Tibial nerve (tissue), 4 donors: ENCODE measurements at regions not wholly inside any gene's neighbourhood (a gene's known extent, or its start where the extent isn't known, plus 50 kb on each side); places are given as distances from the start of the nearest gene placed in this dataset.

ENCODE experiments used
- DNase-seq, 2 donors: peaks; one replicate each; pipeline ENCODE4 v3.0.0-alpha.2; 2019; ENCODE audit warnings: low spot score in 2 of 2
- H3K27ac ChIP-seq, 4 donors: fragments of 200-600 bp; sonication (generic) in 3 of 4; one replicate each; pipeline ENCODE4 v1.5.1; 2017 to 2019; ENCODE audit warnings: mild to moderate bottlenecking in 1 of 4
- H3K27me3 ChIP-seq, 2 donors: fragments of 200-600 bp; sonication (generic) in 1 of 2; one replicate each; pipeline versions ENCODE4 v1.5.1 to v1.6.0; 2017 to 2019
- H3K36me3 ChIP-seq, 3 donors: fragments of 200-600 bp; sonication (generic); one replicate each; pipeline ENCODE4 v1.5.1; 2018 to 2019
- H3K4me1 ChIP-seq, 4 donors: fragments of 200-600 bp; sonication (generic) in 3 of 4; one replicate each; pipeline ENCODE4 v1.5.1; 2017 to 2019
- H3K4me3 ChIP-seq, 4 donors: fragments of 200-600 bp; sonication (generic) in 3 of 4; one replicate each; pipeline ENCODE4 v1.5.1; 2017 to 2019; ENCODE audit warnings: mild to moderate bottlenecking in 1 of 4, moderate library complexity in 1 of 4
- H3K9me3 ChIP-seq, 4 donors: fragments of 200-600 bp; sonication (generic) in 3 of 4; one replicate each; pipeline ENCODE4 v1.5.1; 2017 to 2019
- EP300 ChIP-seq, 2 donors: sonication (generic); formaldehyde crosslinking; IDR thresholded peaks; one replicate each; pipeline ENCODE4 v1.6.1; 2017; ENCODE audit warnings: antibody characterized with exemption in 2 of 2, mild to moderate bottlenecking in 1 of 2
- POLR2A ChIP-seq, 2 donors: fragments of 450-650 bp; IDR thresholded peaks; one replicate each; pipeline ENCODE4 v1.6.1; 2017; ENCODE audit warnings: antibody characterized with exemption in 2 of 2, mild to moderate bottlenecking in 2 of 2, moderate library complexity in 2 of 2
- WGBS, 2 donors: methylation state at CpG; one replicate each; pipeline ENCODE4 v1.1.5; 2018; 5-methylcytosine and 5-hydroxymethylcytosine counted together
- TF ChIP-seq, protein P1 (sequence below), 5 experiments: fragments of 200-600 bp in 3 of 5; fragments of 450-650 bp in 2 of 5; sonication (generic) in 3 of 5; IDR thresholded peaks; one replicate each; pipeline ENCODE4 v1.5.1; 2016 to 2019; ENCODE audit warnings: antibody characterized with exemption in 5 of 5, mild to moderate bottlenecking in 3 of 5, moderate library complexity in 2 of 5

DNA sequence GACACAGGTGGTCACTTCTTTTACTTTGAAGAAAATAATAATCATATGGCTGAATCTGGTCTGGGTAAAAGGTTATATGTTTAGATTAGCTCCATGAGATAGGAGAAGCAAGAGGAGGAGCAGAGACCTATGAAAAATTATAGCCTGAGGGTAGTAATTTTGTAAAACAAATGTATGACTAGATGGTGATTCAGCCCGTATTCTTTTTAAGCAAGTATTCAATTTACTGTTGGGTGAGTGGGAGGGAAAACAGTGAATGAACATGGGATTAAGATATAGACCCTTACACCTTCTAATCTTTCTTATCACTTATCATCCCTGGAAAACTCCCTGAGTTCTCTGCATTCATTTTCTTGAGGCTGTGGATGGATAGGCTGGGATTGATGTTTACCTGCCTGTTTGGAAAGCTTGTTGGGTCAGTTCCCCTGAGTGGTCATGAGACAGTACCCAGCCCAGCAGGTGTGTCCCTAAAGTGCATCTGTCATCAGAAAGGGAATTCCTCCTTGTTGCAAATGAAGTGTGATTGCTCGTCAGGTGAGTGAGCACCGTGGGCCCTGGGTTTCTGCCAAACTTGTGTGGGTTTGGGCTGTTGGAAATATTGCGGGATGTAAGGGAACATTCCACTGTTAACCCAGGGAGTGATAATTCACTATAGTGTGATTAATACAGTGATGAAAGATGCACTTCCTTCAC lies 101.2 kb upstream of the GDNF start:
- no peak overlapping the region for H3K4me3 ChIP-seq
- 57 to 58% methylated on average over 4 of the region's 4 CpGs for WGBS, 2 donors

DNA sequence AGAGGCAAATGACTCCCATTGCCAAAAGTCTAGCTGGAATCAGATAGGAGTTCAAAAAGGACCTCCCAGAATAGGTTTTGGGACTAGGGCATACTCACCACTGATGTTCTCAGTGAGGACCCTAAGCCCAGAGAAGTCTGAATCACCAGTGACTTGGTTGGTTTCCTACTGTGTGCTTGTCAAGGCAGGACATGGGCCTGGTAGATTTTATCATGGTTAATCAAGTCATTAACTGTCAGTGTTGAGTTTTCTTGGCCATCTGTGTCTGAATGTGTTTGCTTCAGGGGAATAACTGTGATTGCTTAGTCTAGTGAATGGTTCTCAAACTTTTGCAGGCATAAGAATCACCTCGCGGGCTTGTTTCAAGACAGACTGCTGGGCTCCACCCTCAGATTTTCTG lies 99.0 kb upstream of the GDNF start:
- H3K4me1 ChIP-seq = no peaks in the 10 kb centered on the region
- no peak for DNase-seq
- H3K36me3 ChIP-seq = no peaks in the 10 kb centered on the region
- H3K27ac ChIP-seq = no peak overlapping the region
- TF ChIP-seq POLR2A (IDR thresholded peaks at IDR 0.05) = no peak
- no peak for TF ChIP-seq EP300 (IDR thresholded peaks at IDR 0.05)
- TF ChIP-seq, protein P1, sequence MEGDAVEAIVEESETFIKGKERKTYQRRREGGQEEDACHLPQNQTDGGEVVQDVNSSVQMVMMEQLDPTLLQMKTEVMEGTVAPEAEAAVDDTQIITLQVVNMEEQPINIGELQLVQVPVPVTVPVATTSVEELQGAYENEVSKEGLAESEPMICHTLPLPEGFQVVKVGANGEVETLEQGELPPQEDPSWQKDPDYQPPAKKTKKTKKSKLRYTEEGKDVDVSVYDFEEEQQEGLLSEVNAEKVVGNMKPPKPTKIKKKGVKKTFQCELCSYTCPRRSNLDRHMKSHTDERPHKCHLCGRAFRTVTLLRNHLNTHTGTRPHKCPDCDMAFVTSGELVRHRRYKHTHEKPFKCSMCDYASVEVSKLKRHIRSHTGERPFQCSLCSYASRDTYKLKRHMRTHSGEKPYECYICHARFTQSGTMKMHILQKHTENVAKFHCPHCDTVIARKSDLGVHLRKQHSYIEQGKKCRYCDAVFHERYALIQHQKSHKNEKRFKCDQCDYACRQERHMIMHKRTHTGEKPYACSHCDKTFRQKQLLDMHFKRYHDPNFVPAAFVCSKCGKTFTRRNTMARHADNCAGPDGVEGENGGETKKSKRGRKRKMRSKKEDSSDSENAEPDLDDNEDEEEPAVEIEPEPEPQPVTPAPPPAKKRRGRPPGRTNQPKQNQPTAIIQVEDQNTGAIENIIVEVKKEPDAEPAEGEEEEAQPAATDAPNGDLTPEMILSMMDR (IDR thresholded peaks at IDR 0.05) = no peak
- WGBS, 2 donors = 80 to 89% methylated on average over 2 of the region's 2 CpGs
- no peaks in the 10 kb centered on the region for H3K27me3 ChIP-seq
- no peak overlapping the region for H3K4me3 ChIP-seq
- peaks cover 0 to 9% (median 0%) of the 10 kb centered on the region in 4 donors for H3K9me3 ChIP-seq

More for the DNA sequence above, 101.2 kb upstream of the GDNF start:
- Histone ChIP-seq H3K36me3 (no peaks in the 10 kb centered on the region), H3K4me1 (no peaks in the 10 kb centered on the region), H3K9me3 (peaks cover 0 to 8% (median 0%) of the 10 kb centered on the region in 4 donors), H3K27ac (no peak overlapping the region), H3K27me3 (no peaks in the 10 kb centered on the region)
- TF ChIP-seq, protein P1 (IDR thresholded peaks at IDR 0.05) = no peak
- no peak for TF ChIP-seq POLR2A (IDR thresholded peaks at IDR 0.05)
- no peak for TF ChIP-seq EP300 (IDR thresholded peaks at IDR 0.05)
- no peak for DNase-seq

DNA sequence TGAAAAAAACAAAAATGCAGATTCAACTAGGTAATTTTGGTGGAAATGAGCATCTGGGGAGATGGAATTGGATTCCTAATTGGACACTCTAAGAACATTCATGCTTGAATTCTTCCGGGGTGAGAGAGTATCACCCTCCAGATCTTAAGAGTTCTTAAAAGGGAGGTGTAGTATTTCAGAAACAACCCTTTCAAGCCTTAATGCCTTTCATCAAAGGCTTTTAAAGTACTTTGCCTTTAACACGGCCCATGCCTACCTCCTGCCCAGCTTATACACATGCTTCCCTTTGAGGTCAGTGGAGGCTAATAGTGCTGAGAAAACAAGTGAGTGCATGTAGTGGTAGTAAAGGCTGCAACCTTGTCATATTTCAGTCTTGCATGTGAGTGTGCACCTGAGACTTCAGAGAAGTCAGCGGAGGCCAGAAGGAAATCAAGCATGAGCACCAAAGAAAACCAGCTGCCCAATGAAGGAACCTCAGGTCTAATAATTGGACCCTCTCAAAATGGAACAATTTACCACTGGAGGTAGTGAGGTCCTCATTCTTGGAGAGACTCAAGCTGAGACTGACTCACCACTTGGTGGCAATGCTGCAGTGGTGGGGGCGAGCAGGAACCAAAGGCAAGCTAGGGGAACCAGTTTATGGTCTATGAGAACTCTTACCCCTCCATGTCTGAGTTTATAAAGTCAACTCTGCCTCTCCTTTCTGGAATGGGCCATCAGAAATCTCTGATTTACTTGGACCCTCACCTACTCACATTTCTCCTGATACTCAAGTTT lies 98.4 kb upstream of the GDNF start:
- WGBS, 2 donors = 51% methylated on average over 4 of the region's 4 CpGs
- TF ChIP-seq, protein P1 (IDR thresholded peaks at IDR 0.05) = no peak
- no peak for TF ChIP-seq EP300 (IDR thresholded peaks at IDR 0.05)
- no peak for TF ChIP-seq POLR2A (IDR thresholded peaks at IDR 0.05)
- Histone ChIP-seq H3K9me3 (peaks cover 0 to 9% (median 0%) of the 10 kb centered on the region in 4 donors), H3K27me3 (no peaks in the 10 kb centered on the region), H3K36me3 (no peaks in the 10 kb centered on the region), H3K27ac (no peak overlapping the region), H3K4me3 (no peak overlapping the region), H3K4me1 (no peaks in the 10 kb centered on the region)
- no peak for DNase-seq

DNA sequence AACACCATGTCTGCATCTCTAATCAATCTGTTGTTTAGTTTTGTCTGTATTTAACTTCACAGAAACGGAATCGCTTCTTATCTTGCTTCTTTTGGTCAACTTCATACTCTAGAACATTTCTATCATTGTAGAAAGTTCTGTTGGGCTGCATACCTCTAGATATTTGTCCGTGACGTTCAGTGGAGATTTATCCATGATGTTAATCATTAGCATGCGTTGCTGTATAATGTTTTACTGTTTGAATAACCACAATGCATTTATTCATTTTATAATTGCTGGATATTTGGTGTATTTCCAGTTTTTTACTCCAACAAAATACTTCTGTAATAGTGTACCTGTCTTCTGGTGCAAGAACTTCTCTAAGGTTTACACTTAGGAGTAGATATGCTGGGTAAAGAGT lies 96.2 kb upstream of the GDNF start:
- no peak for DNase-seq
- H3K27ac ChIP-seq = no peak overlapping the region
- no peaks in the 10 kb centered on the region for H3K36me3 ChIP-seq
- no peaks in the 10 kb centered on the region for H3K27me3 ChIP-seq
- H3K4me3 ChIP-seq = no peak overlapping the region
- no peaks in the 10 kb centered on the region for H3K4me1 ChIP-seq
- H3K9me3 ChIP-seq = peaks cover 0 to 9% (median 0%) of the 10 kb centered on the region in 4 donors
- TF ChIP-seq POLR2A (IDR thresholded peaks at IDR 0.05) (no peak), EP300 (IDR thresholded peaks at IDR 0.05) (no peak)
- TF ChIP-seq, protein P1 (IDR thresholded peaks at IDR 0.05) = no peak
- WGBS, 2 donors = 85 to 90% methylated on average over 5 of the region's 5 CpGs

DNA sequence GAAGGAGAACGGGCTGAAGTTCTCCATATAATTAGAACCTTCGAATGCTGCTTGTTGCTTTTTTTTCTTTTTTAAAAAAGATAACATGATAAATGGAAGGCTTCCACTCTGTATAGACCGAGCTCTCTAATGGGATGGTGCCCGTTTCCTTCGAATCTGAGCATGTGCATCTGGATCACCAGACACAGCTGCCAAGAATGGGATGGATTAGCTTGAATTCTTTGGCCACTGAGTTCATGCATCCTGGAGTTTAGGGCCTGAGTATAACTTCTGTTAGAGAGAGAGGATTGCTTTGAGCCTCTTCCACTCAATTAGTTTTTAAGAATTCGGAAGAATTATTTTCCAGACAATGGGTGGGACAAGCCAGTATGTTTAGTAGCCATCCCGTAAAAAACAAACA lies 93.7 kb upstream of the GDNF start:
- Histone ChIP-seq H3K27ac (no peak overlapping the region), H3K36me3 (no peaks in the 10 kb centered on the region), H3K4me1 (no peaks in the 10 kb centered on the region), H3K9me3 (peaks cover 0 to 9% (median 0%) of the 10 kb centered on the region in 4 donors), H3K4me3 (no peak overlapping the region), H3K27me3 (no peaks in the 10 kb centered on the region)
- no peak for DNase-seq
- TF ChIP-seq EP300 (IDR thresholded peaks at IDR 0.05) = no peak
- TF ChIP-seq, protein P1 (IDR thresholded peaks at IDR 0.05) = no peak
- no peak for TF ChIP-seq POLR2A (IDR thresholded peaks at IDR 0.05)
- WGBS, 2 donors = 76 to 78% methylated on average over 7 of the region's 7 CpGs
